Astrocyte of the cerebellum (primary cell): ENCODE measurements at regions not wholly inside any gene's neighbourhood (a gene's known extent, or its start where the extent isn't known, plus 50 kb on each side); places are given as distances from the start of the nearest gene placed in this dataset.

Source experiments
- DNase-seq: peaks from one replicate; pipeline ENCODE4 v3.0.0-alpha.2; 2011; ENCODE audit warnings: low read depth
- H3K4me3 ChIP-seq: 2 replicates; pipeline ENCODE4 v1.5.1; 2011; ENCODE audit warnings: mild to moderate bottlenecking, low read depth, low read length, moderate library complexity
- in situ Hi-C: cut with HindIII; loops from 2 replicates; pipeline ENCODE4 v1.10.0; 2017; ENCODE audit warnings: low sequenced_read_pairs
- TF ChIP-seq, protein P1 (sequence below): IDR thresholded peaks from 2 replicates; pipeline ENCODE4 v1.5.1; 2012; ENCODE audit warnings: low read length, low read depth, moderate library complexity, mild to moderate bottlenecking; ENCODE audit errors: missing control alignments

GRCh38 chr18:51953521-51953920, 386.5 kb upstream of the DCC start:
- in situ Hi-C loops: no loop called here
- TF ChIP-seq, protein P1, sequence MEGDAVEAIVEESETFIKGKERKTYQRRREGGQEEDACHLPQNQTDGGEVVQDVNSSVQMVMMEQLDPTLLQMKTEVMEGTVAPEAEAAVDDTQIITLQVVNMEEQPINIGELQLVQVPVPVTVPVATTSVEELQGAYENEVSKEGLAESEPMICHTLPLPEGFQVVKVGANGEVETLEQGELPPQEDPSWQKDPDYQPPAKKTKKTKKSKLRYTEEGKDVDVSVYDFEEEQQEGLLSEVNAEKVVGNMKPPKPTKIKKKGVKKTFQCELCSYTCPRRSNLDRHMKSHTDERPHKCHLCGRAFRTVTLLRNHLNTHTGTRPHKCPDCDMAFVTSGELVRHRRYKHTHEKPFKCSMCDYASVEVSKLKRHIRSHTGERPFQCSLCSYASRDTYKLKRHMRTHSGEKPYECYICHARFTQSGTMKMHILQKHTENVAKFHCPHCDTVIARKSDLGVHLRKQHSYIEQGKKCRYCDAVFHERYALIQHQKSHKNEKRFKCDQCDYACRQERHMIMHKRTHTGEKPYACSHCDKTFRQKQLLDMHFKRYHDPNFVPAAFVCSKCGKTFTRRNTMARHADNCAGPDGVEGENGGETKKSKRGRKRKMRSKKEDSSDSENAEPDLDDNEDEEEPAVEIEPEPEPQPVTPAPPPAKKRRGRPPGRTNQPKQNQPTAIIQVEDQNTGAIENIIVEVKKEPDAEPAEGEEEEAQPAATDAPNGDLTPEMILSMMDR: no peak

DNA sequence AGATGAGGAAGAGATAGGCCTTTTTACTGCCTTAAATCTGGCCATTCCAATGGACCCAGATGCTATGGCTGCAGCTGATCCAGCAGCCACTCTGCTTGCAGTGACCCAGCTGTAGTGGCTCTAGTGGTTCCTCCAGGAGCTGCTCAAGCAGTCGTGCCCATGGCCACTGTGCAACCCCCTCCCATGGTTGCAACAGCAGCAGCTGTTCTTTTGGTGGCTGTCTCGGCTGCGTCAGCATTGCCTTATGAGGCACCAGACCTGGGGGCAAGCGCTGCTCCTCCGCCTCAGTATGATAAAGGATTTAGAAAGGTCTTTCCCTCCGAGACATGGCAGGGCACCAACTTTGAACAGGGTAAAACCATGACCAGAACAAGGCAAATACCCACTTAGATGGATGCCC, 384.9 kb upstream of the DCC start:
- TF ChIP-seq, protein P1: no peak
- in situ Hi-C loops: no loop called here
- no peak for DNase-seq
- no peak overlapping the region for H3K4me3 ChIP-seq

More at GRCh38 chr18:51953521-51953920, 386.5 kb upstream of the DCC start:
- H3K4me3 ChIP-seq: no peak overlapping the region
- DNase-seq: no peak

- TF ChIP-seq, protein P1: no peak
- no peak for DNase-seq
- in situ Hi-C loops: no loop called here
- no peak overlapping the region for H3K4me3 ChIP-seq
These were observed 383.0 kb upstream of the DCC start for GRCh38 chr18:51957001-51957400.

DNA sequence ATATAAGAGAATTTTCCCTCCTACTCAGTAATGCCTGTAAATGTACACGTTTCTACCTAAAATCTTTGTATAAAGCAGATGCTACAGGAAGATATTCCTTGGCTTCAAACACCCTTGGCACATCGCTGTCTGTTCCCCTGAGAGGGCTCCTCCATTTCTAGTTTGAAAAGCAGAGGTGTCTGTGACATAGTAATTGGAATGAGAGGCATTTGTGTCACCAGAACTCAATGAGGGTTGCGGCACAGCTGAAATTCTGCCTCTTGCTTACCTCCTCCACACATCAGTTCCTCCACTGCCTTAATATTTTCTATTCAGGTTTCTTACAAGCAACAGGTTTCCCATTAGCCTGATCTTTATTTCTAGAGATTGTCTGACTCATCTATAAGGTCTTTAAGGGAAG, 359.9 kb upstream of the DCC start:
- TF ChIP-seq, protein P1: no peak
- no peak overlapping the region for H3K4me3 ChIP-seq
- no peak for DNase-seq
- in situ Hi-C loops: no loop called here

DNA sequence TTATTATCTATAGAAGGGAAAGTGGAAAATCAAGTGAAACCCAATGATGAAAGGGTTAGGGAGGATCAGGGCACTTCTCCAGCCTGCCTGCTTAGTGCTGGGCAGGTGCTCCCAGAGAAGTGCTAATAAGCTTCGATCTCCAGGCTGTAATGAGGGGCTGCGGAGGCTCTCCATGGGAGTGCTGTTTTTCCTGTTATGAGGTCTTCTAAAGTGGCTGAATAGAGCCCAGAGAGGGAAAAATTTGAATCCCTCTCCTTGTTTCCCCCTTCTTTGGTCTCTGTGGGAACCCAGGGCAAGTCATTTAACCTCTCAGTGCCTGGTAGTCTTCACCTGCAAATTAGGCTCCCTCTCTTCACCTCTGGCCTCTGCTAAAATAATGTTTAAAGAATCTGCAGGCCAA, 351.7 kb upstream of the DCC start:
- DNase-seq: no peak
- no peak overlapping the region for H3K4me3 ChIP-seq
- in situ Hi-C loops: no loop called here
- TF ChIP-seq, protein P1: no peak

GRCh38 chr18:51997129-51997528, 342.9 kb upstream of the DCC start:
- in situ Hi-C loops: no loop called here
- DNase-seq: no peak
- no peak overlapping the region for H3K4me3 ChIP-seq
- TF ChIP-seq, protein P1: no peak

DNA sequence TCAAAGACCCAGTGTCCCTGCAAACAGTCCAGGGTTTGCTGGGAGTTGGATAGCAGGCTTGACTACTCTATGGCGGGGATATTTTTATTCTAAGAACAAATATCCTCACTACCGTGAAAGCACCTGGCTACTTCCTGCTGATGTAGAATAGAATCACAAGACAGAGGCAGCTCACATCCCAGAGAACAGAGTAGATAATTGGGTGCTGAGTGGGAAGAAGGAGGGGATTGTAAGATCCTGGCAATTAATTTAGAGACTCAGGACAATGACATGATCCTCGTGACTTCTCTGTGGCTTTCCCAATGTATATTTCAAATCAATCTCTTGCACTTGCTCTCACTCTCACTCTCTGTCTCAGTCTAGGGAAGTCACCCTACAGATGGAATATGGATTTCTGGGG, 341.9 kb upstream of the DCC start:
- in situ Hi-C loops: no loop called here
- no peak overlapping the region for H3K4me3 ChIP-seq
- DNase-seq: no peak
- TF ChIP-seq, protein P1: no peak
